ENCODE measurements at regions not wholly inside any gene's neighbourhood (a gene's known extent, or its start where the extent isn't known, plus 50 kb on each side); places are given as distances from the start of the nearest gene placed in this dataset.
A peak's percentile ranks its signal among the peaks of the same experiment; 100 is the strongest.

GRCh38 chr12:28606967-28607557 lies 416.8 kb downstream of the CCDC91 start:
- DNase-seq: no peak
- Histone ChIP-seq H3K4me3 (no peak overlapping the region), H3K36me3 (no peaks in the 10 kb centered on the region), H3K4me1 (no peaks in the 10 kb centered on the region), H3K27me3 (no peaks in the 10 kb centered on the region), H3K27ac (no peak overlapping the region), H3K9me3 (peaks cover 0 to 3% (median 0%) of the 10 kb centered on the region in 4 donors)
- intact Hi-C loops (cut with DNase I): no loop called here
- TF ChIP-seq POLR2A (IDR thresholded peaks at IDR 0.05) (no peak), CTCF (IDR thresholded peaks at IDR 0.05) (no peak)
- WGBS (ENCODE audit: insufficient coverage, low coverage, low lambda C conversion rate, missing lambda C conversion rate): 25% methylated on average over 1 of the region's 1 CpG
- ATAC-seq: no peak

- DNase-seq (no peak), ATAC-seq (no peak)
- Histone ChIP-seq H3K27me3 (no peaks in the 10 kb centered on the region), H3K9me3 (peaks cover 0 to 3% (median 0%) of the 10 kb centered on the region in 4 donors), H3K4me1 (no peaks in the 10 kb centered on the region), H3K36me3 (no peaks in the 10 kb centered on the region), H3K4me3 (no peak overlapping the region), H3K27ac (no peak overlapping the region)
- TF ChIP-seq POLR2A (IDR thresholded peaks at IDR 0.05): no peak
- TF ChIP-seq CTCF (IDR thresholded peaks at IDR 0.05): no peak
- intact Hi-C loops (cut with DNase I): no loop called here
- 51% methylated on average over 2 of the region's 3 CpGs for WGBS (ENCODE audit: insufficient coverage, low coverage, low lambda C conversion rate, missing lambda C conversion rate)
Observed at GRCh38 chr12:28610401-28611114, 420.3 kb downstream of the CCDC91 start.

GRCh38 chr12:28611115-28611435 lies 420.8 kb downstream of the CCDC91 start:
- no peak for DNase-seq

GRCh38 chr12:28611449-28611848 lies 421.2 kb downstream of the CCDC91 start:
- Histone ChIP-seq H3K36me3 (no peaks in the 10 kb centered on the region), H3K27ac (no peak overlapping the region), H3K4me1 (no peaks in the 10 kb centered on the region), H3K9me3 (peaks cover 0 to 3% (median 0%) of the 10 kb centered on the region in 4 donors), H3K27me3 (no peaks in the 10 kb centered on the region), H3K4me3 (no peak overlapping the region)
- intact Hi-C loops (cut with DNase I): no loop called here
- WGBS (ENCODE audit: insufficient coverage, low coverage, low lambda C conversion rate, missing lambda C conversion rate): 71% methylated on average over 2 of the region's 2 CpGs
- no peak for DNase-seq
- ATAC-seq: no peak
- no peak for TF ChIP-seq POLR2A (IDR thresholded peaks at IDR 0.05)
- TF ChIP-seq CTCF (IDR thresholded peaks at IDR 0.05): no peak

More at GRCh38 chr12:28611115-28611435, 420.8 kb downstream of the CCDC91 start:
- no peak for TF ChIP-seq CTCF (IDR thresholded peaks at IDR 0.05)
- no peak for TF ChIP-seq POLR2A (IDR thresholded peaks at IDR 0.05)
- Histone ChIP-seq H3K4me3 (no peak overlapping the region), H3K36me3 (no peaks in the 10 kb centered on the region), H3K27ac (no peak overlapping the region), H3K4me1 (no peaks in the 10 kb centered on the region), H3K9me3 (peaks cover 0 to 3% (median 0%) of the 10 kb centered on the region in 4 donors), H3K27me3 (no peaks in the 10 kb centered on the region)
- intact Hi-C loops (cut with DNase I): no loop called here
- peak in 1 of 4 donors; percentile 22 for ATAC-seq

All from right lobe of liver (tissue), 6 donors.